ENCODE measurements at regions not wholly inside any gene's neighbourhood (a gene's known extent, or its start where the extent isn't known, plus 50 kb on each side); places are given as distances from the start of the nearest gene placed in this dataset.

GRCh38 chr12:22802883-22803630 lies 178.1 kb downstream of the ETNK1 start:
- ChIA-PET CTCF (no interaction called here), POLR2A (no interaction called here)
- no peak for DNase-seq (ENCODE audit: extremely low spot score)
- TF ChIP-seq CTCF (IDR thresholded peaks at IDR 0.05; ENCODE audit: control extremely low read depth, extremely low read depth, low read depth, missing control alignments): no peak

GRCh38 chr12:22803725-22804124 lies 178.8 kb downstream of the ETNK1 start:
- CTCF ChIA-PET: no interaction called here
- DNase-seq (ENCODE audit: extremely low spot score): no peak
- POLR2A ChIA-PET: no interaction called here
- no peak for TF ChIP-seq CTCF (IDR thresholded peaks at IDR 0.05; ENCODE audit: control extremely low read depth, extremely low read depth, low read depth, missing control alignments)

- POLR2A ChIA-PET: no interaction called here
- CTCF ChIA-PET: interaction anchor here (0.5 kb wide), 1 partner anchor 20 kb away, joined by 3 read pairs; no protein-coding TSS in a partner anchor
- DNase-seq (ENCODE audit: extremely low spot score): no peak
- no peak for TF ChIP-seq CTCF (IDR thresholded peaks at IDR 0.05; ENCODE audit: control extremely low read depth, extremely low read depth, low read depth, missing control alignments)
Observed at GRCh38 chr12:22808860-22809259, 183.9 kb downstream of the ETNK1 start.

- TF ChIP-seq CTCF (IDR thresholded peaks at IDR 0.05; ENCODE audit: control extremely low read depth, extremely low read depth, low read depth, missing control alignments): no peak
- CTCF ChIA-PET: interaction anchor here (1.3 kb wide), 1 partner anchor 14 kb away, joined by 3 read pairs; no protein-coding TSS in a partner anchor
- POLR2A ChIA-PET: no interaction called here
- no peak for DNase-seq (ENCODE audit: extremely low spot score)
Observed at GRCh38 chr12:22810036-22810435, 185.1 kb downstream of the ETNK1 start.

- CTCF ChIA-PET: no interaction called here
- POLR2A ChIA-PET: no interaction called here
- no peak for TF ChIP-seq CTCF (IDR thresholded peaks at IDR 0.05; ENCODE audit: control extremely low read depth, extremely low read depth, low read depth, missing control alignments)
- no peak for DNase-seq (ENCODE audit: extremely low spot score)
Observed at GRCh38 chr12:22812531-22812930, 187.6 kb downstream of the ETNK1 start.

GRCh38 chr12:22821985-22822384 lies 197.0 kb downstream of the ETNK1 start:
- POLR2A ChIA-PET: no interaction called here
- DNase-seq (ENCODE audit: extremely low spot score): no peak
- TF ChIP-seq CTCF (IDR thresholded peaks at IDR 0.05; ENCODE audit: control extremely low read depth, extremely low read depth, low read depth, missing control alignments): no peak
- CTCF ChIA-PET: interaction anchor here (0.9 kb wide), 1 partner anchor 61 kb away, joined by 3 read pairs; no protein-coding TSS in a partner anchor

All from GM10248 (cell line).